ENCODE measurements at regions not wholly inside any gene's neighbourhood (a gene's known extent, or its start where the extent isn't known, plus 50 kb on each side); places are given as distances from the start of the nearest gene placed in this dataset.

DNA sequence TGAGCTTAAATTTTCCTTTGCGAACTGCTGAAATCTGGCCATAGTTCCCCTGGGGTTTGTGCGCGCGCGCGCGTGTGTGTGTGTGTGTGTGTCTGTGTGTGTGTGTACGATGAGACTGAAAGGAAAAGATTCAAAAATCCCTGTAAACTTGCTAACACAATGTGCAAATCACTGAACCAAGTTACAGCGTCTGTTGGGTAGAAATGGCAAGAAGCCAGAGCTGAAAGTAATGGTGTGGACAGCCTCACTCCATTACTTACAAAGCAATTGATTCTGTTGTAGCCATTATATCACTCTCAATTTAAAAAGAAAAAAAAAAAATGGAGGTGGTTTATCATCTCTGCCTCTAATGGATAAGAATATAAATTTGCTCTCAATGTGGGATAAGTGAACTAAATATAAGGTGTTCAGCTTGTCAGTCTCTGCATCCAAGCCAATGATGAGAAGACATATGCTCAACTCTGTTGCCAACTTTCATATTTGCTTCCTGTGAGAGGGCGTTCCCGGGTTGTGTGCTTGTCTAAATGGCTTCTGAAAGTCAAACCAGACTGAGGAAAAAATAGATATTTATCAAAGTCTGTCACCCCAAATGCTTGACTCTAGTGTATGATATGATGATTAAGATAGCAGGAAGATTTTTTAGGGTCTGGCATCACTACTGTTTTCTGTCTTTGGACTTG is 422.2 kb downstream of the ZNF385D start:
- Histone ChIP-seq H3K27ac (ENCODE audit: low read length) (no peak overlapping the region), H3K9ac (ENCODE audit: low read length) (no peak overlapping the region), H2AFZ (ENCODE audit: low read depth, low read length) (no peak overlapping the region), H3K36me3 (ENCODE audit: insufficient read depth, low read length) (no peaks in the 10 kb centered on the region), H3K79me2 (replicated peaks; ENCODE audit: insufficient read depth, low read length) (no peaks in the 10 kb centered on the region), H3F3A (ENCODE audit: insufficient read depth, low read length, poor library complexity, severe bottlenecking) (no peaks in the 10 kb centered on the region), H3K4me3 (ENCODE audit: low read length) (no peak overlapping the region), H3K9me2 (ENCODE audit: insufficient read depth, low read length) (no peaks in the 10 kb centered on the region), H3K4me2 (ENCODE audit: low read length) (no peak overlapping the region), H3K27me3 (ENCODE audit: insufficient read depth, low read depth, low read length) (no peaks in the 10 kb centered on the region), H4K20me1 (ENCODE audit: insufficient read depth) (no peaks in the 10 kb centered on the region), H3K9me3 (ENCODE audit: low read length) (no peaks in the 10 kb centered on the region)
- TF ChIP-seq SMC3 (conservative IDR thresholded peaks at IDR 0.05; ENCODE audit: poor library complexity) (no peak), REST (IDR thresholded peaks at IDR 0.05; ENCODE audit: borderline replicate concordance) (no peak), RAD21 (conservative IDR thresholded peaks at IDR 0.05) (no peak), POLR2AphosphoS5 (IDR thresholded peaks at IDR 0.05) (no peak), MXI1 (conservative IDR thresholded peaks at IDR 0.05; ENCODE audit: poor library complexity, severe bottlenecking) (no peak), EP300 (conservative IDR thresholded peaks at IDR 0.05; ENCODE audit: poor library complexity, severe bottlenecking) (no peak), CTCF (IDR thresholded peaks at IDR 0.05; ENCODE audit: poor library complexity, severe bottlenecking) (no peak), EZH2 (IDR thresholded peaks at IDR 0.05; ENCODE audit: borderline replicate concordance, insufficient read depth, low read length, poor library complexity, severe bottlenecking) (no peak)

DNA sequence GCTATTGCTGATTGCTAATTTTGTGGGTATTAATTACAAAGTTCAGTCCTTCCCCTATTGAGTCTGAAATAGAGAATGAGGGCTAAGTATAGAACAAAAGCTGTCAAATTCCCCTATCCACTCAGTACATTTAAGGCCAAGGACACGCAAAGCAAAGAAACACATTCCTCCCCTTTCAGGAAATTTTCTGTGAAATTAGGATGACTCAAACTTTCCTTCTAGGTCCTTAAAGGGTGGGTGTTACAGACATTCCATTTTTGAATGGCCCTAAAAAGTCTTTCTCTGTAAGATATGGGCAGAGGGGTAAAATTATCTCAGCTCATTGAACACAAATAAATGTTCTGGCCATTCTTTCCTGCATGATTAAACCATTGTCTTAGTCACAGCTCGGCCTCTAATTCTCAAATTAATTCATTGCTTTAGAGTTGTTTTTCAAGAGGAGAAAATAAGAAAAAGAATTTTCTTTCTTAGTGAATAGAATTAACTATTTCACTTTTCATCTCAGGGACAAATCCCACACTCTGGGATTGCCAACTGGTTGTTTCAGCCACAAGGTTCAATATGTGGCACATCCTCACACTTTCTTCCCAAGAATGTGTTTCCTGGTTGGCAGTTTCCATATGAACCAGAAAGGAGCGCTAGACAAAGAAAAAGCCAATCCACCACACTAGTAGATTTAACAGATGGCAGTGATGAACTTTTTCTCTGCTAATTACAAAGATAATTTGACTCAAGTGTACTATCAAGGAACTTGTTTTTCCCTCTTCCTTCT is 424.1 kb downstream of the ZNF385D start:
- H2AFZ ChIP-seq (ENCODE audit: low read depth, low read length), result no peak overlapping the region
- H3K9me3 ChIP-seq (ENCODE audit: low read length), result no peaks in the 10 kb centered on the region
- no peaks in the 10 kb centered on the region for H3K36me3 ChIP-seq (ENCODE audit: insufficient read depth, low read length)
- H3K27ac ChIP-seq (ENCODE audit: low read length), result no peak overlapping the region
- H4K20me1 ChIP-seq (ENCODE audit: insufficient read depth), result no peaks in the 10 kb centered on the region
- H3K9me2 ChIP-seq (ENCODE audit: insufficient read depth, low read length), result no peaks in the 10 kb centered on the region
- H3K9ac ChIP-seq (ENCODE audit: low read length), result no peak overlapping the region
- no peaks in the 10 kb centered on the region for H3K79me2 ChIP-seq (replicated peaks; ENCODE audit: insufficient read depth, low read length)
- no peaks in the 10 kb centered on the region for H3K27me3 ChIP-seq (ENCODE audit: insufficient read depth, low read depth, low read length)
- no peak overlapping the region for H3K4me2 ChIP-seq (ENCODE audit: low read length)
- no peak for TF ChIP-seq EZH2 (IDR thresholded peaks at IDR 0.05; ENCODE audit: borderline replicate concordance, insufficient read depth, low read length, poor library complexity, severe bottlenecking)
- TF ChIP-seq MXI1 (conservative IDR thresholded peaks at IDR 0.05; ENCODE audit: poor library complexity, severe bottlenecking), result no peak
- no peak for TF ChIP-seq SMC3 (conservative IDR thresholded peaks at IDR 0.05; ENCODE audit: poor library complexity)
- no peak for TF ChIP-seq CTCF (IDR thresholded peaks at IDR 0.05; ENCODE audit: poor library complexity, severe bottlenecking)
- TF ChIP-seq EP300 (conservative IDR thresholded peaks at IDR 0.05; ENCODE audit: poor library complexity, severe bottlenecking), result no peak
- TF ChIP-seq POLR2AphosphoS5 (IDR thresholded peaks at IDR 0.05), result no peak
- TF ChIP-seq REST (IDR thresholded peaks at IDR 0.05; ENCODE audit: borderline replicate concordance), result no peak
- TF ChIP-seq RAD21 (conservative IDR thresholded peaks at IDR 0.05), result no peak
- TF ChIP-seq TAF1 (IDR thresholded peaks at IDR 0.05; ENCODE audit: low read depth), result no peak
- no peak overlapping the region for H3K4me3 ChIP-seq (ENCODE audit: low read length)
- H3F3A ChIP-seq (ENCODE audit: insufficient read depth, low read length, poor library complexity, severe bottlenecking), result no peaks in the 10 kb centered on the region

Measured in neural cell (in vitro differentiated cells).